HG02884 (cell line): ENCODE measurements at regions not wholly inside any gene's neighbourhood (a gene's known extent, or its start where the extent isn't known, plus 50 kb on each side); places are given as distances from the start of the nearest gene placed in this dataset.

Experiments used
- ATAC-seq: cut with Tn5 transposase; IDR thresholded peaks from one replicate; pipeline ENCODE4 v1.9.1; 2021; ENCODE audit warnings: mild to moderate bottlenecking, moderate library complexity; ENCODE audit not compliant: unreplicated experiment

DNA sequence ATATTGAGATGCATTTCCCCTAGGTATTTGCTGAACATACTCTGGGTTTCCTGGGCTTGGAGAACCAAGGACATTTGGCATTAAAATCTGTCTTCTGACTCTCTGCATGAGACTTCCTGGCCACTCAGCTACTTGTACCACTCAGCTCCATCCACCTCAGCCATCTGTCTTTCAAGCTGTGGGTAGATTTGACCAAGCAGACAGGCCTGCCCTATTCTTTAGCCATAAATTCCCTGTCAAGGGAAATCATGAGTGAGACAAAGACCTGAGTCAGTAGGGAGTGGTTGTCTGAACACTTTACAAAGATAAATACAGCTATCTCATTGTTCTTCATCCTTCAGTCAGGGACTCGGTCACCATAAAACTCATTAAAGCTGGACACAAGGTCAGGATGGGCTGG lies 399.1 kb downstream of the GPAM start:
- no peak for ATAC-seq

DNA sequence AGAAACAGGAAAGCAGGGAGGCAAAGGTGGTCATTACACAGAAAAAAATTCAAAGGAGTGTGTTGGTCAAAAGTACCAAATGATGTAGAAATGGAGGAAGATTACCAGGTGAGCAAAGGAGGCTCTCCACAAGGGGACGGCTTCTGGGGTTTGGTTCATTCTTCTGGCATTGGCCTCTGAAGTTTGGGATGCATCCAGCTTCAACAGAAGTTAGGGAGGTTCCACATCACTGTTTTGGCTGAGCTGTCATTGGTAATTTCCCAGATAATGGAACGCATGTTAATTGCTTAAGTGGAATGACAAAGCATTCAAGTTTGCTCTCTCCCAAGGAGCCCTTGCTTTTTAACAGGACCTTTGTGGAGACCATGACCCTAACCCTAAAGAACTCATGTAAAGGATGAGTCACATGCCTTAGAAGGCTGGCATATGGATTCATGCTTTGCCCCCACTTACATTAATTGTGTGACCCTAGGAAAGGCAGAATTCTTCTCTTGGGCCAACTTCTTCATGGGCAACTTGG lies 398.6 kb downstream of the GPAM start:
- ATAC-seq = no peak

- no peak for ATAC-seq
Measured at GRCh38 chr10:111785921-111786320, 397.6 kb downstream of the GPAM start.

DNA sequence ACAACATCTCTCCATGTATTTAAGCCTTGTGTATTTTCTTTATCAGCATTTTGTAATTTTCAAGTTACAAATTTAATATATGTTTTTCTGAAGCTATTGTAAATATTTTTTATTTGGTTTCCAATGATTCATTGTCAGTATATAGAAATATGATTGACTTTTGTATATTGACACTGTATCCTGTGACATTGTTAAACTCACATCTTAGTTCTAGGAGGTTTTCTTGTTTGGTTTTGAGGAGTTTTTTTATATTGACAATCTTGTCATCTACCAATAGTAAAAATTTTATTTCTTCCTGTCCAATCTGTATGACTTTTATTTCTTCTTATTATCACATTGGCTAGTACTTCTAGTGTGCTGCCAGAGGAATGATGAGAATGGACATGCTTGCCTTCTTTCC lies 393.7 kb downstream of the GPAM start:
- no peak for ATAC-seq

DNA sequence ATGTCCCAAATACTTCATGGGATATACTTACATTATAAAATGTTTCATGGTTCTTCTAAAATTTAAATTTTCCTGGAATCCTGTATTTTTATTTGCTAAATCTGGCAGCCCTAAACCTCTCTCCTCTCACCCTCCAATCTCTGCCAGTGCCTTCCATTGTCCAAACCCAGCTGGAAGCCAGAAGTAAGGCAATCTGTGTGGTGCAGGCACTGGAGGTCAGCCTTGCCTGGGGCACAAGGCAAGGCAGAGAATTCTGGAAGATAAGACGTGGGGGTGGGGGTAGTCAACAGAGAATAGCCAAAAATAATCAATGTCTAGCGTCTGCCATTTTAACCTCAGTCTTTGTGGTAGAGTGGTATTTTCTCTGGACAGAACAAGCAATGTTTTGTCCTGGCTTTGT lies 381.7 kb downstream of the GPAM start:
- ATAC-seq = no peak

DNA sequence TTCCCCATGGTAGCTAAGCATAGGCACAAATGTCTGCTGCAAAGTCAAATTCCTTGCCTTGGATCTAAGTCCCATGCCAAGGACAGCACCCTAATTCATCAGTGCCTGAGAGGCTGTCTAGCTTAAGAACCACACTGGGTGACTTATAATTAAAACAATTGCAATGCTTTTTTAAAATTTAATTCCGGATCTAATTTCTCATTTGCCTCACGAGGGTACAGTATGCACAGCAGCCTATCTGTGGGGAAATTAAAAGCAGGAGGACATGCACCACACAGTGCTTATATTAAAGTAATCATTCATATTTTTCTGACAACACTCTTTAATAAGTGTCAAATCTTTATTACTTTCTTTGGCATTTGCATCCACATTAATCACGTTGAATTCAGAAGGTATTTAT lies 378.8 kb downstream of the GPAM start:
- ATAC-seq = no peak

DNA sequence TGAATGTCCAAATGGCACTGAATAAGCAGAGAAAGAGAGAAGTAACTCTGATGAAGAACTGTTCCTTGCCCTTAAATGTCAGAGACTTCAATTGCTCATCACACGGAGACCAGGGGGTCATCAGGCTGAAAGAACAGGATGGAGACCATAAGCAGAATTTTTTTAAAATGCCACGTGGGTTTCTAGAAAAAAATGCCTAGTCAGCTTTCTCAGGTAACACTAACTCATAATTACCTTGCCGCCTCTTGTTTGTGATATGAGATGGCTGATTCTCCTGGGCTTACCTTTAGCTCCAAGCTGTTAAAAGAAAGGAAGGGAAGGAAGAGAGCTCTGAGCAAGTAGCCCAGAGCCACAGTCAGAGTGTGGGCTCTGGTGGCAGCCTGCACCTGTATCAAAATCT lies 372.0 kb downstream of the GPAM start:
- ATAC-seq = no peak

DNA sequence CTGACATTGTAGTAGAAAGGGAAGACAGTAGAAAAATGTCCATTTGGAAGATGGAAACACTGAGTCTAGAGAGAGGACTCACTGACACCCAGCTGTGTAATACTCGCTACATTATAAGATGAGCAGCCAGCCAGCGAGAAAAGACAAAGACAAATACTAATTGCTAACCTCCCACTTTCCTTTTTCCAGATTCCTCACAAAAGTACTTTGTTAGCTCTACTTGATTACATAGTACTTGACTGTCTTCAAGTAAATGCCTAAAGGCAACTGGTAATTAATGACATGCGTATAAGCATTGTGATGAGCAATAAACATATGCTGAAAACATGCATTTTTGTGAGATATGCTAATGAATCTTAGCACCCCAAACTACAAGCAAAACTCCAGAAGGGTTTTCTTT lies 363.1 kb downstream of the GPAM start:
- ATAC-seq = no peak

GRCh38 chr10:111821871-111822270 lies 361.7 kb downstream of the GPAM start:
- no peak for ATAC-seq

GRCh38 chr10:111822661-111823060 lies 360.9 kb downstream of the GPAM start:
- ATAC-seq = no peak

DNA sequence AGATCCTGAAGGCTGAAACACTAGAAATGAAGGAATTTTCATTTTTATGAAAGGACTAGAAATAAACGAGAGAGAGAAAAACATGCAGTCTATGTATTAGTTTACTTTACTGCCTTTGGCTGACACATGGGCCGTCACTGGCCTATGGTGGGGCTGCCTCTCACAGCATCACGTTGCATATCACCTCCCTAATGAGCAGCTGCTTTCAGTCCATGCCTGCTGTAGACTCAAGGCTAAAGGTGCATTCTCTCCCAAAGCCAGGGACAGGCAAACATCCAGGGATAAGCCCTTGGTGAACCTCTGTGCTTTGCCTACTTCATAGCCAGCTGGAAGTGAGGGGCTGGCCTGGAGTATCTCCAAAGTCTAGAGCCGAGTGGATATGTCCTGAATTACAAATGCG lies 359.4 kb downstream of the GPAM start:
- no peak for ATAC-seq

DNA sequence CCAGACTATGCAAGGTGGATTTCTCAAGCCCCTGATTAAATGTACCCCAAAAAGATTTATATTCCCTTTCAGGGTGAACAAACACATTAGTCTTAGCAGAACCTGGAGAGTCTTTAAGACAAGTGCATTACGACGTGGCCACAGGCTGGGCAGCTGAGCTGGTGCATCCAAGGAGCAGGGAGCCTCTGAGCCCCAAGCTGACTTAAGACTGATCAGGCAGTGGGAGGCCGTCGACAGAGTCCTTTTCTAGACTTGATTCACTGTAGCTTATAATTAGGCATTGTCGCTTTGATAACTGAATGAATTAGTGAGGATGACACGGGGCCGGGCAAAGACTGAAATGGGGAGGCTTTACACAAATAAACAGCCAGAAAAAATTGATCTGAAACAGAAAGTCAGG lies 353.2 kb downstream of the GPAM start:
- no peak for ATAC-seq

DNA sequence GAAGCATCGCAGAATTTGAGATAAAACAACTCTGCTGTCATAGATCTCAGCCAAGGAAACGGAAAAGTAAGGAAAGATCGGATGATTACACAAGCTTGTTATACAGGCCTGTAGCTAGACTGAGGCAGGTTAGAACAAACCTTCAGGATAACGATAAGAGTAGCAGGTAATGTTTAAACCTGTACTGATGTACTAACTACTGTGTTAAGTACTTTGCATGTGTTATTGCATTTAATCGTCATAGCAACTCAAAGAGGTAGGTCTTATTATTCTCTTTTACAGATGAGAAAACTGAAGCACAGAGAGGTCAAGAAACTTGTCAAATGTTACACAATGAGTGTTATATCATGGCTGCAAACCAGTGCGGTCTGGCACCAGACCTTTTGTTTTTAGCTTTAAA lies 352.5 kb downstream of the GPAM start:
- ATAC-seq = no peak

GRCh38 chr10:111833251-111833650 lies 350.3 kb downstream of the GPAM start:
- no peak for ATAC-seq

DNA sequence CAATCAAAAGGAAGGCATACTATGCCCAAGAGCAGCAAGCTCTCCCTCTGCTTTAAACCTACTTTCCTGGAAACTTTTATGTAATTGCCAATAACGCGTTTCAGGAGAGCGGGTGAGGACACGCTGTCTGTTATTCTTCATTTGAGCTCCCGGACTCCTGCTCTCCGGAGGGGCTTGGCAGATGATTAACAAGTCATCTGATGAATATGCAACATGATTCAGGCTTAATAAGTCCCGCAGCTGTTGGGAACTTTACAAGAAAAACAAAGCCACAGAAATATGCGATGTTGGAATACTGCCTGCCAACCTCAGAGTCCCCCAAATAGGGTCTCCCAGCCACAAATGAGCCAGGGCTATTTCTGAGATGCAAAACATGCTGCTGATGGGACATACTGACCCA lies 348.0 kb downstream of the GPAM start:
- ATAC-seq = no peak

DNA sequence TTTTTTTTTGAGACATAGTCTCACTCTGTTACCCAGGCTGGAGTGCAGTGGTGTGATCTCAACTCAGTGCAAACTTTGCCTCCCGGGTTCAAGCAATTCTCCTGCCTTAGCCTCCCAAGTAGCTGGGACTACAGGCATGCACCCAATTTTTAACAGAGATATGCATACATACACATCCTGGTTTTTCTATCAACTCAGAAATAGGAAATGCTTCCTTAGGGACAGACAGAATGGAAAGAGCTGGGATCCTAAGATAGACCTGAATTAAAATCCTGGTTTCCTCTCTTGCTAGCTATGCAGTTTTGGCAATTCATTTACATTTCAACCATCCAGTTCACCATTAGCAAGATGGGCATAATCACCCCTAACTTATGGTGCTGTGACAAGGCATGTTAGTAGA lies 347.5 kb downstream of the GPAM start:
- no peak for ATAC-seq

GRCh38 chr10:111836571-111836970 lies 347.0 kb downstream of the GPAM start:
- ATAC-seq = no peak

DNA sequence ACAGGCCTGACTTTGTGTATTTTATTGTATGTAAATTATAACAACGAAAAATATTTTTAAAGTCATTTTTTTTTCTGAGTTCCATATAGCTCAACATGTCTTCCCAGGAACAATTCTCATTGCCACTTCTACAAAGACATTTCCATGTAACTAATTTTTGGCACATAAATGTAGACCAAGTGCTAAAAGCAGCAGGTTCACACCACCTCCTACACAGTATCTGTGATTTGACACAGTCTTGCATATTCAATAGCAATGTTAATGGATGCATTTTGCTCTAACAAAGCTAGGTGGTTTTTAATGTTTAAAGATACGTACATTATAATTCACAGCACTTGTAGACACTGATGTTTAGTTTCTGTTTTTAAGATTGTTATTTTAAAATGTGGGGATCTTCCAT lies 346.5 kb downstream of the GPAM start:
- no peak for ATAC-seq

GRCh38 chr10:111837985-111838384 lies 345.6 kb downstream of the GPAM start:
- no peak for ATAC-seq

DNA sequence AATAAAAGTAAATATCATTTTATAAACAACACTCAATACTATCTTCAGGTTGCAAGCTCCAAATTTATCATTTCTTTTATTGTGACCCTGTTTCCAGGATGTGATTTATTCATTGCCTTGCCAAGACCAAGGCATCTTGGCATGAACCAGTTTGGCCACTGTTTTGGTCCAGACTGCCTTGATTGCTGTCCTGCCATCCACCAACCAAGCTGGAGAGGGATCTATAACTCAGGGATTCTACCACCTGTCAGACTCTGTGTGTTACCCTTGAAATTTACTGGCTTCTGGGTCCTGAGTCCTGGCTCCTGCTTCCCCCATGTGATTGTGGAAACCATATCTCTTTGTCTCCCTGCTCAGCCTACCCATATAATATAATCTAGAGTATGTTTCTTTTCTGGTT lies 343.0 kb downstream of the GPAM start:
- no peak for ATAC-seq

DNA sequence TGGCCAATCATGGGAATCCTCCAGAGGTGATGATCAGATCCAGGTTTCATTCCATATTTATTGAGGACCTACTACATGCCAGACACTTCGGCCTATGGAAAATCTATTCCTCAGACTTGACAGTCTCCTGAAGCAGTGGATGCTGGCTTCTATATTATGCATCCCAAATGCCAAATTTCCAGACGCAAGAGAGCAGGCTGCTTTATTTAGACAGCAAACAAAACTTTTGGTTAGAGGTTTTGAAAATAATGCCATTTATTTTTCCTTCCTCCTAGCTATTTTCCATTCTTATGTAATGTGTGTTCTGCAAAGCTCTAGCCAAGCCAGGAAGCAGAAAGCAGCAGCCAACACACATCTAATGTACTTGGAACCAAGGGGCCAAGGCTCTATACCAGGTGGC lies 330.8 kb downstream of the GPAM start:
- no peak for ATAC-seq

DNA sequence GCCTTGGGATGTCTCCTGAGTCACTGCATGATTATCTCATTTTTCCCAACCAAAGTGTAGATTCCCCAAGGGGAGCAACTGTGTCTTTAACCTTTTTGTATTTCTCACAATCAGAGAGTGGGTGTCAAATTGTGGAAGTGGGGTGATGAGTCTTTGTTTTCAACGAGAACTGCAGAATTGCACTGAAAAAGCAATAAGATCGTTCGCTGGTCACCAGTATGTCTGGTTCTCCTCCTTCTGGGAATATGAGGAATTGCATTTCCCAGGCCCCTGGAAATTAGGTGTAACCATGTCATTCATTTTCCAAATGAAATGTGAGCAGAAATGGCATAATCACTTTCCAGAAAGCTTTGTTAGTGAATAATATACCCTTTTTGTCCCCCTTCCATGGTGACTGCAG lies 326.9 kb downstream of the GPAM start:
- ATAC-seq = no peak

- ATAC-seq = no peak
Measured at GRCh38 chr10:111865550-111865949, 318.0 kb downstream of the GPAM start.

- no peak for ATAC-seq
Measured at GRCh38 chr10:111871458-111871857, 312.1 kb downstream of the GPAM start.
